ENCODE measurements at regions not wholly inside any gene's neighbourhood (a gene's known extent, or its start where the extent isn't known, plus 50 kb on each side); places are given as distances from the start of the nearest gene placed in this dataset.

GRCh38 chr6:68533339-68533795 lies 101.7 kb upstream of the ADGRB3 start:
- TF ChIP-seq JUN (IDR thresholded peaks at IDR 0.05) (no peak), CTCF (IDR thresholded peaks at IDR 0.05) (no peak)

Data from A549 (cell line).